ENCODE measurements at regions not wholly inside any gene's neighbourhood (a gene's known extent, or its start where the extent isn't known, plus 50 kb on each side); places are given as distances from the start of the nearest gene placed in this dataset.

- DNase-seq (ENCODE audit: extremely low spot score): no peak
- ChIA-PET CTCF (interaction anchor here (0.7 kb wide), 1 partner anchor 112 kb away, joined by 5 read pairs; no protein-coding TSS in a partner anchor), POLR2A (no interaction called here)
- TF ChIP-seq ARNT (IDR thresholded peaks at IDR 0.05): no peak
- TF ChIP-seq CTBP1 (IDR thresholded peaks at IDR 0.05; ENCODE audit: borderline replicate concordance): no peak
- no peak for TF ChIP-seq NFRKB (IDR thresholded peaks at IDR 0.05)
- no peak for TF ChIP-seq HDGF (IDR thresholded peaks at IDR 0.05; ENCODE audit: borderline replicate concordance)
- TF ChIP-seq L3MBTL2 (conservative IDR thresholded peaks at IDR 0.05): no peak
- no peak for TF ChIP-seq BHLHE40 (IDR thresholded peaks at IDR 0.05; ENCODE audit: borderline replicate concordance)
- no peak for TF ChIP-seq ZNF384 (IDR thresholded peaks at IDR 0.05)
- TF ChIP-seq SUZ12 (IDR thresholded peaks at IDR 0.05): no peak
- no peak for TF ChIP-seq LEF1 (IDR thresholded peaks at IDR 0.05; ENCODE audit: borderline replicate concordance)
- no peak for TF ChIP-seq SP1 (IDR thresholded peaks at IDR 0.05)
- no peak for TF ChIP-seq FOXM1 (IDR thresholded peaks at IDR 0.05; ENCODE audit: borderline replicate concordance)
- TF ChIP-seq FOXA1 (IDR thresholded peaks at IDR 0.05): no peak
Observed at GRCh38 chr13:80585531-80585930, 244.6 kb upstream of the SPRY2 start.

- CTCF ChIA-PET: no interaction called here
- POLR2A ChIA-PET: no interaction called here
- no peak for DNase-seq (ENCODE audit: extremely low spot score)
- TF ChIP-seq L3MBTL2 (conservative IDR thresholded peaks at IDR 0.05) (no peak), SUZ12 (IDR thresholded peaks at IDR 0.05) (no peak), HDGF (IDR thresholded peaks at IDR 0.05; ENCODE audit: borderline replicate concordance) (no peak), ELF4 (IDR thresholded peaks at IDR 0.05) (no peak), LEF1 (IDR thresholded peaks at IDR 0.05; ENCODE audit: borderline replicate concordance) (no peak), FOXM1 (IDR thresholded peaks at IDR 0.05; ENCODE audit: borderline replicate concordance) (no peak), TARDBP (IDR thresholded peaks at IDR 0.05) (no peak), ARNT (IDR thresholded peaks at IDR 0.05) (no peak), ZNF384 (IDR thresholded peaks at IDR 0.05) (no peak), FOXK2 (IDR thresholded peaks at IDR 0.05) (no peak)
Observed at GRCh38 chr13:80584785-80585184, 243.9 kb upstream of the SPRY2 start.

GRCh38 chr13:80584306-80584705 is 243.4 kb upstream of the SPRY2 start:
- ChIA-PET POLR2A (no interaction called here), CTCF (interaction anchor here (0.6 kb wide), 1 partner anchor 46 kb away, joined by 3 read pairs; no protein-coding TSS in a partner anchor)
- TF ChIP-seq L3MBTL2 (conservative IDR thresholded peaks at IDR 0.05) (no peak), HDGF (IDR thresholded peaks at IDR 0.05; ENCODE audit: borderline replicate concordance) (no peak), NFRKB (IDR thresholded peaks at IDR 0.05) (no peak), LEF1 (IDR thresholded peaks at IDR 0.05; ENCODE audit: borderline replicate concordance) (no peak), SP1 (IDR thresholded peaks at IDR 0.05) (no peak), ELF4 (IDR thresholded peaks at IDR 0.05) (no peak), ZNF384 (IDR thresholded peaks at IDR 0.05) (no peak), PKNOX1 (IDR thresholded peaks at IDR 0.05) (no peak), BHLHE40 (IDR thresholded peaks at IDR 0.05; ENCODE audit: borderline replicate concordance) (no peak), TARDBP (IDR thresholded peaks at IDR 0.05) (no peak), ARNT (IDR thresholded peaks at IDR 0.05) (no peak), FOXK2 (IDR thresholded peaks at IDR 0.05) (no peak), FOXM1 (IDR thresholded peaks at IDR 0.05; ENCODE audit: borderline replicate concordance) (no peak), FOXA1 (IDR thresholded peaks at IDR 0.05) (no peak)
- DNase-seq (ENCODE audit: extremely low spot score): no peak

GRCh38 chr13:80577926-80578670 is 237.2 kb upstream of the SPRY2 start:
- ChIA-PET CTCF (no interaction called here), POLR2A (no interaction called here)
- DNase-seq (ENCODE audit: extremely low spot score): no peak
- TF ChIP-seq ZNF384 (IDR thresholded peaks at IDR 0.05) (no peak), LEF1 (IDR thresholded peaks at IDR 0.05; ENCODE audit: borderline replicate concordance) (no peak), PKNOX1 (IDR thresholded peaks at IDR 0.05) (no peak), ARNT (IDR thresholded peaks at IDR 0.05) (no peak), NFRKB (IDR thresholded peaks at IDR 0.05) (no peak), TARDBP (IDR thresholded peaks at IDR 0.05) (no peak), ELF4 (IDR thresholded peaks at IDR 0.05) (no peak), HDGF (IDR thresholded peaks at IDR 0.05; ENCODE audit: borderline replicate concordance) (no peak), BHLHE40 (IDR thresholded peaks at IDR 0.05; ENCODE audit: borderline replicate concordance) (no peak), FOXM1 (IDR thresholded peaks at IDR 0.05; ENCODE audit: borderline replicate concordance) (no peak), FOXA1 (IDR thresholded peaks at IDR 0.05) (no peak), SP1 (IDR thresholded peaks at IDR 0.05) (no peak), CTBP1 (IDR thresholded peaks at IDR 0.05; ENCODE audit: borderline replicate concordance) (no peak), SUZ12 (IDR thresholded peaks at IDR 0.05) (no peak), L3MBTL2 (conservative IDR thresholded peaks at IDR 0.05) (no peak), FOXK2 (IDR thresholded peaks at IDR 0.05) (no peak)

- ChIA-PET POLR2A (no interaction called here), CTCF (interaction anchor here (0.8 kb wide), 1 partner anchor 140 kb away, joined by 3 read pairs; no protein-coding TSS in a partner anchor)
- DNase-seq (ENCODE audit: extremely low spot score): no peak
- TF ChIP-seq NFRKB (IDR thresholded peaks at IDR 0.05) (no peak), ARNT (IDR thresholded peaks at IDR 0.05) (no peak), SUZ12 (IDR thresholded peaks at IDR 0.05) (no peak), BHLHE40 (IDR thresholded peaks at IDR 0.05; ENCODE audit: borderline replicate concordance) (no peak), TARDBP (IDR thresholded peaks at IDR 0.05) (no peak), FOXM1 (IDR thresholded peaks at IDR 0.05; ENCODE audit: borderline replicate concordance) (no peak), PKNOX1 (IDR thresholded peaks at IDR 0.05) (no peak), ELF4 (IDR thresholded peaks at IDR 0.05) (no peak), FOXK2 (IDR thresholded peaks at IDR 0.05) (no peak), CTBP1 (IDR thresholded peaks at IDR 0.05; ENCODE audit: borderline replicate concordance) (no peak), FOXA1 (IDR thresholded peaks at IDR 0.05) (no peak)
Observed at GRCh38 chr13:80577285-80577684, 236.4 kb upstream of the SPRY2 start.
